ENCODE measurements at regions not wholly inside any gene's neighbourhood (a gene's known extent, or its start where the extent isn't known, plus 50 kb on each side); places are given as distances from the start of the nearest gene placed in this dataset.
"Not testable (repeated sequence)": the region's sequence is repeated elsewhere in the genome, so short reads cannot be mapped to it uniquely, and the experiment has no call there.

DNA sequence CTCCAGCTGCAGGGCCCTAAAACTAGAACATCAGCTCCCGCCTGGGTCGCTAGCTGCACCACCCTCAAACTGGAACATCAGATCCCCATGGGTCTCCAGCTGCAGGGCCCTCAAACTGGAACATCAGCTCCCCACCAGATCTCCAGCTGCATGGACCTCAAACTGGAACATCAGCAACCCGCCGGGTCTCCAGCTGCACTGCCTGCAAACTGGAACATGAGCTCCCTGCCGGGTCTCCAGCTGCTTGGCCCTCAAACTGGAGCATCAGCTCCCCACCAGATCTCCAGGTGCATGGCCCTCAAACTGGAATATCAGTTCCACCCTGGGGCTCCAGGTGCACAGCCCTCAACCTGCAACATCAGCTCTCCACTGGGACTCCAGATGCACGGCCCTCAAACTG is 82.7 kb downstream of the TFRC start:
- not testable (repeated sequence) for DNase-seq

DNA sequence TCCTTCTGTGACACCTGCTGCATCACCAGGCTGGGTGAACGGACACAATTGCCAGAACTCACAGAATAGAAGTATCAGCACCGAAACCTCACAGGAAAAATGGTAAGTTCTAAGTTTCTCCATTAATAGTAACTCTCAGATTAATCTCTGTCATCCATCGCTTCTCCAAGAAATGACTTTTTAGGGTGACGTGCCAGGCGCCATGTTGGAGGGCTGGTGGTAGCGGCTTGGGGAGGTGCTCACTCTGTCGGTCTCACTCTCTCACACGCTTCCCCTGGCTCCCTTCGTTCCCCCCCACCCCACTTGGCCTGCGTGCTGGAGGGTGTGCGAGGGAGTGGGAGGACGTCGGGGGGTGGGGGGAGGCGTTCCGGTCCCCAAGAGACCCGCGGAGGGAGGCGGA is 85.6 kb downstream of the TFRC start:
- DNase-seq = not testable (repeated sequence)

DNA sequence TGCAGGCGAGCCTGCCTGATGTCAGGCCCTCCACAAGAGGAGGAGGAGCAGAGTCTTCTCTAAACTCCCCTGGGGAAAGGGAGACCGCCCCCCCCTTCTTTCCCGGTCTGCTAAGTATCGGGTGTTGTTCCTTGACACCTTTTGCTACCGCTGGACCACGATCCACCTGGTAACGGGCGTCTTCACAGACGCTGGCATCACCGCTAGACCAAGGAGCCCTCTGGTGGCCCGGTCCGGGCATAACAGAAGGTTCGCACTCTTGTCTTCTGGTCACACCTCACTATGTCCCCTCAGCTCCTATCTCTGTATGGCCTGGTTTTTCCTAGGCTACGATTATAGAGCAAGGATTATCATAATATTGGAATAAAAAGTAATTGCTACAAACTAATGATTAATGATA is 86.0 kb upstream of the TNK2 start:
- peak; percentile 8 for DNase-seq

DNA sequence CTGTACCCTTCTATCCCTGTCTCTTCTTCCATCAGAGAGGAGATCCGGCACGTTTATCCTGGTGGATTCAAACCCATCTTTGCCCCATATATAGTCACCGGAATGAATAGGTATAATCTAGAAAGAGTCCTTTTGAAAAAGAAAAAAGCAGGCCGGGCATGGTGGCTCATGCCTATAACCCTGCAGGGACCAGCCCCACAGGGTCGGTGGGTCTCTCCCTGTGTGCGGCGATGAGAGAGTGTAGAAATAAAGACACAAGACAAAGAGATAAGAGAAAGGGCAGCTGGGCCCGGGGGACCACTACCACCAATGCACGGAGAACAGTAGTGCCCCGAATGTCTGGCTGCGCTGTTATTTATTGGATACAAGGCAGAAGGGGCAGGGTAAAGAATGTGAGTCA is 85.3 kb upstream of the TNK2 start:
- DNase-seq = not testable (repeated sequence)

DNA sequence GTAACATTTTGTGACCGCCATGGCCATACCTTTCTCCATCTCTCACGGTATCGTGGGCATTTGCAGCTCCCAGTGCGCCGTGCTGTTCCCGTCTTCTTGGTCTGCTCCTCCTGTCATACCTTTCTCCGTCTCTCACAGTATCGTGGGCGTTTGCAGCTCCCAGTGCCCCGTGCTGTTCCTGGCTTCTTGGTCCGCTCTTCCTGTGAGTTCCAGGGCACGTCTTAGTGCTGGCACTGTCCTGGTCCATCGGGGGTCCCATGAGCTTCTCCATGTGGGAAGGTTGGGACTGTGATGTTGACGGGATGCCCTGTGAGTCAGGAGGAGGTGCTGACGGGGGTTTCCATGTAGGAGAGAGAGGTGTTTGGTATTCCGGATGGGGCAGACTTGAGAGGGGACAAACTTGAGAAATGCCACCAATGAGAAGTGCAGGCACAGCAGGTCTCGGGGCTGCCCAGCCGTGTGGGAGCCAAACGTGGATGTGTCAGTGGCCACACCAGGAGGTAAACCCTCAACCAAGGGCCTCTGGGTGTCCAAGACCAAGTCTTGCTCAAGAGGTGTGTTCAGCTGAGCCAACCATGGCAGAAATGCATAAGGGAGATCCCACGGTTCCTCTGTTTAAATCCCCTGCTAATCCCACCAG is 84.7 kb upstream of the TNK2 start:
- not testable (repeated sequence) for DNase-seq

GRCh38 chr3:195991986-195992385 is 83.6 kb upstream of the TNK2 start:
- not testable (repeated sequence) for DNase-seq

- DNase-seq = not testable (repeated sequence)
Measured at GRCh38 chr3:195991243-195991642, 82.9 kb upstream of the TNK2 start.

DNA sequence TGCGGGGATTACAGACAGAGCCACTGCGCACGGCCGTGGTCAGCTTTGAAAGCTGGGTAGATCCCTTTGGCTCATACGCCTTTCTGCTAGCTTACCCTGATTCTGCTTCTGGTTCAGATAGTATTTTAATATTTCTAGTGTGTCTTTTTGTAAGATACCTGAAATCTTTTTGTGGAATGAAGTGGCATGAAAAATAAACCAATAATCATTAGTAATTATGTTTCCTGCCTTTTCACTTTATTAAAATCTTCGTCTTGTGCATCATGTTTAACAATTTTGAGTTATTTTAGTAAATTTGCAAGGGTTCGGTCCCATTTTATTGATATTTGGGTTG is 82.5 kb upstream of the TNK2 start:
- not testable (repeated sequence) for DNase-seq

DNA sequence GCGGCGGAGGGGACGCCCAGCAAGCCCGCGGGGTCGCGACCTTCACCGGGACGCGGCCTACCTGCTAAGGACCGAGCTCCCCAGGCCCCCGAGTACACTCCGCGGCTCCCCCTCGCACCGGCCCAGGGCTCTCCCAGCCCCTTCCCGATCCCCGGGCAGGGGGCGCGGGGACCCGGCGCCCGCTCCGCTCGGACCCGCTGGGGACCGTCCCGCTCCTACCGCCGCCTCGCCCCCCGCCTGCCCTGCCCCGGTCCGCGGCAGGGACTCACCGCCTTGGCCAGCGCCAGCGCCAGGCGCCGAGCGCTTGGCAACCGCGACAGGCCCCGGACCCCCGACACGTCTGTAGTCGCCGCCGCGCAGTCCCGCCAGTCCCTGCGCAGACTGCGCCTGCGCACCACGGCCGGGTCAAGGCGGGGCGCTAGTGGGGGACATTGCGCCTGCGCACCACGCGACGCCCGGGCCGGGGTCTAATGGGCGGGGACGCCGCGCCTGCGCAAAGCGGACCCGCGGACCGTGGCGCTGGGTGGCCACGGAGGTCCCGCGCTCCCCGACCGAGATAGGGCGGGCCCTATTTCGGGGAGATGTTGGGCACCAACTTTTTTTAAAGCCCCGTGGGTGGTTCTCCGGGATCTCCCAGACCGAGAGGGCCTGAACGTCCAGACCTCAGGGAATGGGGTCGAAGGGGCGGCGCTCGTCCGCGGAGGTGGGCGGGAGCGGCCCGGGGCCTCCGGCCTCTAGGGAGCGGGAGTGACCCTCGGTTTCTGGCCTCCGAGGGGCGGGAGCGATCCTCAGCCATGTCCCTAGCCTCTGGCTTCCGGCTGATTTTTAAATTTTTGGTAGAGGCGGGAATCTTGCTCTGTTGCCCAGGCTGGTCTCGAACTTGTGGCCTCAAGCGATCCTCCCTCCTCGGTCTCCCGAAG is 81.8 kb upstream of the TNK2 start:
- peak; percentile 93 for DNase-seq

- DNase-seq = peak; percentile 20
Measured at GRCh38 chr3:195989197-195989920, 81.0 kb upstream of the TNK2 start.

DNA sequence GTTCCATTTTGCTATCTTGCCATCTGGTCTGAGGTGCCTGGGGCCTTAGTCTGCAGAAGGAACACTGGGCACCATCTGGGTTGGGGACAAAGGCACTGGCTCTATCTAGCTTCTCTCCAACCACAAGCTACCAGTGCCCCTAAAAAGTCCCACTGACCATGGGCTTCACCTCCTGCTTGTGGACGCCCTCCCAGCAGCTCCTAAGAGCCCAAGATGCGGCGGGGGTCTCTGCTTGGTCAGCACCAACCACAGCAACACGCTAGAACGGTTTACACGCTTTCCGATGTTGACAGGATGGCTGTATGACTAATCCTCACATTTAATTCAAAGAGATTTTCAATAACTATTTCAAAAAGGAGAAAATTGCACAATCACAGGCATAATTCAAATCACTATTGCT is 80.4 kb upstream of the TNK2 start:
- not testable (repeated sequence) for DNase-seq

DNA sequence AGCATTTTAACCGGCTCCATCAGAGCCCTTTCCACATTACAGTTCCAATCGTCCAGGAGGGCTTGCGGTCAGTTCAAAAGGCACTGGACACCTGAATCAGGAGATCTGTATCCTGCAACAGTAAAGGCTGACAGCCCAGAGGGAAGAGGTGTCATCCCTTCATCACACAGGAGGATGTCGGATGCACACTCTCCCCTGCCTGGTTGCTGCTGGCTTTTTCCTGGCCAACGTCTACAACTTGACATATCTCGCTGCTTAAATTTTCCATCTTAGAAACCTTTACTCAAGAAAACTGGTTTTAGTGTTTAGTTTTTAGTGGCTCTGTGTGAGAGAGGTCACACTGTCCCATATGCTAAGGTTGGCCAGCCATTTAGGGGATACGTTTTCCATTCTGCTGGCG is 78.7 kb upstream of the TNK2 start:
- not testable (repeated sequence) for DNase-seq

- DNase-seq = not testable (repeated sequence)
Measured at GRCh38 chr3:195986576-195986975, 78.2 kb upstream of the TNK2 start.

DNA sequence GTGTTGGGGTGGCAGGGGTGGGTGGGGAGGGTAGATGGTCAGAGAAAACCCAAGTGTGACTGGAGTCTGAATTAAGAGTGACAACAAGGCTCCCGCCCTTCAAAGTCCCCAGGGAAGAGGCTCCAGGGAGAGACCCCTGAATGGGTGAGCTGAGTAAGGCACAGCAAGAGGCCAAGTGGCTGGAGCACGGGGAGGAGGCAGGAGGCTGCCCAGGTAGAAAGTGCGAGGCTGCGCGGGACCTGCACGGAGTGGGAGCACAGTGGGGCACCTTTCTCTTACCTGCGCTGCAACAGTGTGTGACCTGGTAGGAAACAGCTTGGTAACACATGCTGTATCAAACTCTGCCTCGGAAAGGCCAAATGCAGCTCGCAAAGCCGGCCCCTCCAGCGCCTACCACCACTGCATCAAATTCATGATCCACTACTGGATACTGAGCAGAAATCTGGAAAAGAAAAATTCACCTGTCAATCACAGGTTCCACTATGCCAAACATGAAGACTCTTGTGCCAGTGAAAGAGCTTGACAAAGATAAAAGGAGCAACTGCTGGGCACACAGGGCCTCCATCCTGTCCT is 77.1 kb upstream of the TNK2 start:
- not testable (repeated sequence) for DNase-seq

GRCh38 chr3:195984392-195985030 is 76.2 kb upstream of the TNK2 start:
- DNase-seq = not testable (repeated sequence)

DNA sequence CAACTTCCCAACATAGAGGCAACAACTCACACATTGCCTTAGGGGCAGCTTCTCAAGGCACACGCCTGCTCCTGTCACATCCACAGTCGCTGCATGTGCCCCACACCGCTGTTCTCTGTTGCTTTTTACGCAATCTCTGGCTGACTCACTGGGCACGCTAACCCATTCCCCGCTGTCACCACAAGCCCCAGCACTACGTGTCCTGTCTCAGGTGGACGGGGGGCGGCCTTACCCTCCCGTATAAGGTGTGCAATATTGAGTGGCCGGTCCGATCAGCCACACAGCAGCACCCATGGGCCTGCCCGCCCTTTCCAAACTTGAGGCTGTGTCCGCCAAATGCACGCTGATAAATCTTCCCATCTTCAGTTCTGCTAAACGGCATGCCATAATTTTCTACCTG is 75.5 kb upstream of the TNK2 start:
- not testable (repeated sequence) for DNase-seq

GRCh38 chr3:195982754-195983153 is 74.4 kb upstream of the TNK2 start:
- DNase-seq = not testable (repeated sequence)

- not testable (repeated sequence) for DNase-seq
Measured at GRCh38 chr3:195981778-195982177, 73.4 kb upstream of the TNK2 start.

DNA sequence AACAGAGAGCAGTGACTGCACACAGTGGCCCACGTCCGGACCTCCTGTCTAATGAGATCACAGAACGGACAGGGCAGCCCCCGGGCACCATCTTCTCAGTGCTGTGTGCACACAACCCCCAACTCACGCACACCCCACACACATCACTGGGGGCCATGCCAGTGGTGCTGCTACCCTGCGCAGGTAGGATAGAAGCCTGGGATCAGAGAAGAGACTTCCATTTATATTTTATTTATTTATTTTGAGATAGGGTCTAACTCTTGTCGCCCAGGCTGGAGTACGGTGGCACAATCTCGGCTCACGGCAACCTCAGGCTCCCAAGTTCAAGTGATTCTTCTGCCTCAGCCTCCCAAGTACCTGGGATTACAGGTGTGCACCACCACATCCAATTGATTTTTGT is 71.5 kb upstream of the TNK2 start:
- DNase-seq = not testable (repeated sequence)

- DNase-seq = not testable (repeated sequence)
Measured at GRCh38 chr3:195978585-195978984, 70.2 kb upstream of the TNK2 start.

DNA sequence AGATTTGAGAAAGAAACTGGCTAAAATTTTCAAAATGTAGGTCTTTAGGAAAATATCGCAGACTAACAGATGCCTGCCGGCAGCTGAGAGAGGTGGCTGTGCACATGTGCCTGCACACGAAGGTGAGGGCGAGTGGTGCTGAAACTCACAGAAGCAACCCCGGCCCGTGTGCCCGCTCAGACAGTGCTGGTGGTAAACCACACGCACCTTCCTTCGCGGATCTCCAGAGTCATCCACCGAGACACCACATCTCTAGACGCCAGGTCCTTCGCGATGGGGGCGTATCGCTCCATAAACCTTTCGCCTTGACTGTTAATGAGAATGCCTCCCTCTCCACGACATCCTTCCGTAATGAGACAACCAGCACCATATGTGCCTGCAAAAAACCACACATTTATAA is 68.5 kb upstream of the TNK2 start:
- not testable (repeated sequence) for DNase-seq

DNA sequence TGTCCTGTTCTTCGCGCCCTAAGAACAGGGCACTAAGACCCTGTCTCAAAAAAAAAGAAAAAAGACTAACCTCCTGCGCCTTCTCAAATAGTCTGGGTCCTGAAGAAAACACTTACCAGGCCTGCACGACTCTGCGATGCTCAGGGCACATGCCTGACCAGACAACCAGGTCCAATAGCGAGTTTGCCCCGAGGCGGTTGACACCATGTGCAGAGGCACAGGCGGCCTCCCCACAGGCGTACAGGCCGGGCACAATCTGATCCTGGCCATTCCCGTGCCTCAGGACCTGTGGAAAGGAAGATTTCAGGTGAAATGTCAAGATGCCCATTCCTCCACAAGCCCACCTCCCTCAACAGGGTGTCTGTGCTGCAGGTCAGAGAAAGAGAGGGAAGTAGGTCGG is 65.9 kb upstream of the TNK2 start:
- not testable (repeated sequence) for DNase-seq
